Epithelial cell of esophagus (primary cell): ENCODE measurements at regions not wholly inside any gene's neighbourhood (a gene's known extent, or its start where the extent isn't known, plus 50 kb on each side); places are given as distances from the start of the nearest gene placed in this dataset.

ENCODE experiments used
- DNase-seq: peaks from one replicate; pipeline ENCODE4 v3.0.0; 2010; ENCODE audit warnings: low read depth
- H3K4me3 ChIP-seq: 2 replicates; pipeline ENCODE4 v1.5.1; 2011; ENCODE audit warnings: mild to moderate bottlenecking, low read length, control low read depth
- CTCF ChIP-seq: IDR thresholded peaks from 2 replicates; pipeline ENCODE4 v1.5.1; 2011; ENCODE audit warnings: low read depth, mild to moderate bottlenecking, low read length, control low read depth, inconsistent platforms; ENCODE audit not compliant: insufficient read depth; ENCODE audit errors: missing control alignments

GRCh38 chr2:139759000-139759505 lies 978.9 kb upstream of the NXPH2 start:
- no peak for TF ChIP-seq CTCF
- no peak overlapping the region for H3K4me3 ChIP-seq
- no peak for DNase-seq

DNA sequence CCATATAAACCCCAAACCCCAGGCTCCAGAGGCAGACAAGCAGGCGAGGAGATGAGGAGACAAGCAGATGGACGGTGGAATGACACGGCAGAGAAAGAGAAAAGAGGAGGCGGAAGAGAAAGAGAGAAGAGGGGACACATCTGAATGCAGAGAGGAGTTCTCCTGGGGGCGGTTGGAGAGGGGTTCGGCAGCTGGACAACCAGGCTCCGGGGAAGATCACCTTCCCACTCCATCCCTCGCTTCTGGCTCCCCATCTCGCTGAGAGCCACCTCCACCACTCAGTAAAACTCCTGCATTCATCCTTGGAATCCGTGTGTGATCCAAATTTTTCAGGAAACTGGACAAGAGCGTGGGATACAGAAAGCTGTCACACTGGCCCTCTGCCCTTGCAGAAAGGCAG lies 966.7 kb upstream of the NXPH2 start:
- TF ChIP-seq CTCF: no peak
- no peak overlapping the region for H3K4me3 ChIP-seq
- DNase-seq: no peak

DNA sequence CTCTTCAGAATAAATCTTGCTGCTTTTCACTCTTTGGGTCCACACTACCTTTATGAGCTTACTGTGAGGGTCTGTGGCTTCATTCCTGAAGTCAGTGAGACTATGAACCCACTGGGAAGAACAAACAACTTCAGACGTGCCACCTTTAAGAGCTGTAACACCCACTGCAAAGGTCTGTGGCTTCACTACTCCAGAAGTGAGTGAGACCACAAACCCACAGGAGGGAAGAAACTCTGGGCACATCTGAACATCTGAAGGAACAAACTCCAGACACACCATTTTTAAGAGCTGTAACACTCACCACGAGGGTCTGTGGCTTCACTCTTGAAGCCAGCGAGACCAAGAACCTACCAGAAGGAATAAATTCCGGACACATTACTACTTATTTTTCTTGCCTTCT lies 964.1 kb upstream of the NXPH2 start:
- DNase-seq: no peak
- TF ChIP-seq CTCF: no peak
- no peak overlapping the region for H3K4me3 ChIP-seq

- TF ChIP-seq CTCF: no peak
- no peak for DNase-seq
- H3K4me3 ChIP-seq: no peak overlapping the region
Observed at GRCh38 chr2:139742216-139743172, 962.3 kb upstream of the NXPH2 start.

DNA sequence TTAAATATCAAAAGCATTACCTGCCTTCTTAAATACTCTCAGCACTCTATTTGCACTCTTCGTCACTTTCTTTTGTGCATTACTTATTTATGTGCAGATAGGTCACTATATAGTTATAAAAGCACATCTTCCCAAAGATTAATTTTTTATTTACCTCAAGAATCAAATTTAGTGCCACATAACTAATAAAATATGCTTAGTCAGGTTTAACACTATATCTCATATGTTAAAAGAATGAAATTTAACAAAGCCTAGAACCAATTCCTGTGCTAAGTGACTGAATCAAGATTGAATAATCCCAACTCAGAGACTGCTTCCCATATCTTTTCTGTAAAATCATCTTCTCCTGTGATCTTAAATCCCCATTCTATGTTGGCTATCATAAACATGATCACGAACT lies 957.5 kb upstream of the NXPH2 start:
- H3K4me3 ChIP-seq: no peak overlapping the region
- TF ChIP-seq CTCF: no peak
- DNase-seq: no peak

DNA sequence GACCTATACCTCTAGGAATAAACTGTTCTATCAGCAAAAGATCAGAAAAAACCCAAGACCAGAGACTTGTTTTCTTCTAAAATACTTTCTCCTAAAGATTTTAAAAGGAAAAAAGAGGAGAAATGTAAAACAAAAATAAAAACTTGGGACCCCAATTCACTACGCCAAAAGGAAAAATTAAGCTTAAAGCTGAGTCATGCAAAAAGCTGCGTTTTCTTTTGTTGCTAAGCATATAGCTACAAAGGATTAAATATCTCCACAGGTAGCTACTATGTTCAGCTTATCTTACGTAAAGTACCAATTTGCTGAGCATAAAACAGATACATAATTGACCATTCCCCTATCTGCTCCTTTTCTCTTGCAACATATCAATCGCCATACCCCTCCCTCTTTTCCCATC lies 950.0 kb upstream of the NXPH2 start:
- H3K4me3 ChIP-seq: no peak overlapping the region
- TF ChIP-seq CTCF: no peak
- no peak for DNase-seq
